Heart left ventricle (tissue), 16 donors: ENCODE measurements at regions not wholly inside any gene's neighbourhood (a gene's known extent, or its start where the extent isn't known, plus 50 kb on each side); places are given as distances from the start of the nearest gene placed in this dataset.

Source experiments
- ATAC-seq, 4 donors: fragments of 200-7000 bp; cut with Tn5 transposase; one replicate each; pipeline ENCODE4 v1.9.1; 2020 to 2022; ENCODE audit warnings: moderate library complexity in 4 of 4, mild to moderate bottlenecking in 3 of 4, moderate number of reproducible peaks in 1 of 4
- DNase-seq, 5 donors: peaks; one replicate each; pipeline ENCODE4 v3.0.0-alpha.2; 2020
- H3K27ac ChIP-seq, 12 donors: fragments of 200-600 bp; sonication (generic) in 4 of 12; one replicate each; pipeline versions ENCODE4 v1.5.0 to v1.8.0; 2016 to 2022; ENCODE audit warnings: mild to moderate bottlenecking in 2 of 12
- H3K27me3 ChIP-seq, 9 donors: fragments of 200-600 bp; sonication (generic) in 2 of 9; one replicate each; pipeline versions ENCODE4 v1.5.1 to v1.8.0; 2016 to 2022; ENCODE audit warnings: mild to moderate bottlenecking in 3 of 9
- H3K36me3 ChIP-seq, 9 donors: fragments of 200-600 bp; sonication (generic) in 2 of 9; one replicate each; pipeline versions ENCODE4 v1.5.0 to v1.8.0; 2018 to 2022; ENCODE audit warnings: mild to moderate bottlenecking in 2 of 9
- H3K4me1 ChIP-seq, 12 donors: fragments of 200-600 bp; sonication (generic) in 4 of 12; one replicate each; pipeline versions ENCODE4 v1.5.0 to v1.8.0; 2016 to 2022; ENCODE audit warnings: mild to moderate bottlenecking in 3 of 12
- H3K4me3 ChIP-seq, 12 donors: fragments of 200-600 bp; sonication (generic) in 4 of 12; one replicate each; pipeline versions ENCODE4 v1.5.0 to v1.8.0; 2017 to 2022; ENCODE audit warnings: mild to moderate bottlenecking in 9 of 12, moderate library complexity in 4 of 12
- H3K9me3 ChIP-seq, 12 donors: fragments of 200-600 bp; sonication (generic) in 4 of 12; one replicate each; pipeline versions ENCODE4 v1.5.0 to v1.8.0; 2016 to 2022; ENCODE audit warnings: mild to moderate bottlenecking in 1 of 12
- POLR2A ChIP-seq, 2 donors: fragments of 450-650 bp; IDR thresholded peaks; one replicate each; pipeline ENCODE4 v1.6.1; 2017; ENCODE audit warnings: antibody characterized with exemption in 2 of 2, mild to moderate bottlenecking in 2 of 2, moderate library complexity in 2 of 2
- WGBS, 4 donors: extraction: QIAGEN DNeasy Blood & Tissue Kit in 2 of 4; methylation state at CpG; one replicate each; pipeline versions ENCODE4 v1.1.5 to v1.1.7; 2013 to 2018; 5-methylcytosine and 5-hydroxymethylcytosine counted together
- intact Hi-C, 10 donors: fragments of 100-400 bp; cut with DNase I; formaldehyde crosslinking; loops; one replicate each; pipeline versions ENCODE4 v1.11.1 to v1.14.2; 2022
- TF ChIP-seq, protein P1 (sequence below), 12 donors: fragments of 200-600 bp; sonication (generic) in 4 of 12; IDR thresholded peaks; one replicate each; pipeline versions ENCODE4 v1.5.0 to v1.8.0; 2018 to 2022; ENCODE audit warnings: antibody characterized with exemption in 12 of 12, mild to moderate bottlenecking in 5 of 12
- donor health status: ischemic (EF 13 %, LVEDD 7.1; RV severe dilation, severe dysfunction).
- donor health status: healthy with polysubstance abuse.
- donor health status: DM: no; HTN: yes; CAD: no.
- donor health status: DM: no; HTN: no; CAD: no.
- donor health status: ischemic (EF 25% LVEDD 6.9; RV normal size, moderate dysfunction).
- donor health status: ischemic (EF 25% LVEDD 5.7; RV mildly dilated, moderate dysfunction).
- donor health status: healthy.
- donor health status: DM: yes; HTN: yes; CAD: no.
- donor health status: ischemic (EF 35%, LVEDD 5.7; RV mildly dilated, moderate dysfunction).
- donor health status: nonischemic (EF 11% LVEDD 7.7; RV severe dilation, severe dysfunction).
- donor health status: DM: yes; HTN: yes; CAD: no.
- donor health status: PGD.
- donor health status: ischemic (EF 29% LVEDD 5.4; RV normal size, mild dysfunction).
- donor health status: nonischemic (EF 23%, LVEDD 6.1; RV moderate dilation, normal function).

DNA sequence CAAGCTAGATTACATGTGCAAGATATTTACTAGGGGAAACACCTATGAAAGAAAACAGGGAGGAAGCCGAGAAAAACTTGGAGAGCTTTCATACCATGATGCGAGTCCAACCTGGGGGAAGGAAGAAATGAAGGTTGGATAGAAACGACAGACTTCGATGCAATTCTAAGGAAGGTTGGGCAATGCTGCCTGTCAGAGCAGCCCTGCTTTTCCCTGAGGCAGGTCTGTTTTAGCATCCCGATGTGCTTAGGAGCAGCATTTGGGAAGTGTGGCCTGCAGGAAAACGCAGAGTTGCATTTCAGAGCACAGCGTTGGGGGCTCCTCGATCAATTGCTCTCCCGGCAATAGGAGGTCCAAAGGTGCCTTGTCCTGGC, 91.9 kb upstream of the DTNBP1 start:
- Histone ChIP-seq H3K27me3 (no peaks in the 10 kb centered on the region), H3K27ac (no peak overlapping the region), H3K36me3 (no peaks in the 10 kb centered on the region), H3K9me3 (no peaks in the 10 kb centered on the region), H3K4me3 (no peak overlapping the region), H3K4me1 (no peaks in the 10 kb centered on the region)
- intact Hi-C loops: no loop called here
- TF ChIP-seq POLR2A (IDR thresholded peaks at IDR 0.05): no peak
- TF ChIP-seq, protein P1, sequence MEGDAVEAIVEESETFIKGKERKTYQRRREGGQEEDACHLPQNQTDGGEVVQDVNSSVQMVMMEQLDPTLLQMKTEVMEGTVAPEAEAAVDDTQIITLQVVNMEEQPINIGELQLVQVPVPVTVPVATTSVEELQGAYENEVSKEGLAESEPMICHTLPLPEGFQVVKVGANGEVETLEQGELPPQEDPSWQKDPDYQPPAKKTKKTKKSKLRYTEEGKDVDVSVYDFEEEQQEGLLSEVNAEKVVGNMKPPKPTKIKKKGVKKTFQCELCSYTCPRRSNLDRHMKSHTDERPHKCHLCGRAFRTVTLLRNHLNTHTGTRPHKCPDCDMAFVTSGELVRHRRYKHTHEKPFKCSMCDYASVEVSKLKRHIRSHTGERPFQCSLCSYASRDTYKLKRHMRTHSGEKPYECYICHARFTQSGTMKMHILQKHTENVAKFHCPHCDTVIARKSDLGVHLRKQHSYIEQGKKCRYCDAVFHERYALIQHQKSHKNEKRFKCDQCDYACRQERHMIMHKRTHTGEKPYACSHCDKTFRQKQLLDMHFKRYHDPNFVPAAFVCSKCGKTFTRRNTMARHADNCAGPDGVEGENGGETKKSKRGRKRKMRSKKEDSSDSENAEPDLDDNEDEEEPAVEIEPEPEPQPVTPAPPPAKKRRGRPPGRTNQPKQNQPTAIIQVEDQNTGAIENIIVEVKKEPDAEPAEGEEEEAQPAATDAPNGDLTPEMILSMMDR (IDR thresholded peaks at IDR 0.05): no peak
- no peak for DNase-seq
- WGBS, 4 donors: 91 to 95% (median 92%) methylated on average over 9 of the region's 9 CpGs
- ATAC-seq: no peak

DNA sequence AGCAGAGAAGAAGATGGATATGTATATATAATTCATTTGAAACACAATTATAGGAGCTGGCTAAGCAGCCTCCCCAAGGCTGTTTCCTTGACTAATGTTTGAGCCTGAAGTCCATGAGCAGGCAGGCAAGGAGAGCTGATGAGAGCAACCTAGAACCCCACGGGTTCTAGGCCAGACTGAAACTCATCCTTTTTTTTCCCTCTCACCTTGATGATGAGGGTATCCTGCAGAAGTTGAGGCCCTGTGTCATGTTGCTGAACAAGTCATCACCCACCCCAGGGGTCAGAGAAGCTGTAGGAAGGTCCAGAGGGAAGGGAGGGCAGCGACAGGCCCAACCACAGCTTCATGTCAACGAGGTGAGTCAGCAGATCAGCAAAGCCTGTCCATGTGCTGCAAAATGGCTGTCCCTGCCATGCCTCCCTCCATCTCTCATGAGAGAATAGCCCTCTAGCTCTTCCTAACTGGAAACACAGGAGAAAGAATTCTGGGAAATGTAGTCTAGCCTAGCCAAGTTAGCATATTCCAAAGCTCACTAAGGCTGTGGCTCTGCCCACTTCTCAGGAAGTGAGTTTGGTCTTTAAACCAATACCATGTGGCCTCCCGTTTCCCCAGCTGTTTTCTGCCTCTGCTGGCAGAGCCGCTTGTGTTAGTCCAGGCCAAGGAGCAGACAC, 91.3 kb upstream of the DTNBP1 start:
- Histone ChIP-seq H3K4me1 (no peaks in the 10 kb centered on the region), H3K4me3 (no peak overlapping the region), H3K9me3 (no peaks in the 10 kb centered on the region), H3K27ac (no peak overlapping the region), H3K27me3 (no peaks in the 10 kb centered on the region), H3K36me3 (no peaks in the 10 kb centered on the region)
- ATAC-seq: no peak
- DNase-seq: no peak
- TF ChIP-seq, protein P1 (IDR thresholded peaks at IDR 0.05): no peak
- TF ChIP-seq POLR2A (IDR thresholded peaks at IDR 0.05): no peak
- intact Hi-C loops: no loop called here
- 71 to 87% (median 76%) methylated on average over 5 of the region's 5 CpGs for WGBS, 4 donors

DNA sequence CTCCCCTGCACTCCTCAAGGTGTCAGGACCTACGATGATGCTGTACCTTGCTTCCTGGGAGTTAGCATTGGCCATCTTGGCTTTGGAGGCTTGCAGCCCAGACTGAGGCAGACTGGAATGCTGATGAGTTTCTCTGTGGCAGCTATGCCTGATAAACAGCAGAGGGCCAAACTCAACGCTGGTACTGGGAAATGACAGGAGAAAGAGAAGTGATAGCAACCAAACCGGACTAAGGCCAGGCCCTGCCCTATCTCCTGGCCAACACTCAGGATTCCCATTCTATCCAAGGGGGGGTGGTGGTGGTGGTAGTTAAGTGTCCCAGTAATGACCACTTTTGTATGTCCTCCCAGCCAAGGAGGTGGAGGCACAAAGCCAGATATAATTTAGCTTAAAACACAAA, 90.0 kb upstream of the DTNBP1 start:
- no peak overlapping the region for H3K4me3 ChIP-seq
- DNase-seq (no peak), ATAC-seq (peak in 3 of 4 donors; percentile 43 to 68 (median 57))
- H3K4me1 ChIP-seq: no peaks in the 10 kb centered on the region
- no peaks in the 10 kb centered on the region for H3K9me3 ChIP-seq
- whole genome bisulfite sequencing, 4 donors: 50 to 61% (median 54%) methylated on average over 3 of the region's 3 CpGs
- TF ChIP-seq, protein P1 (IDR thresholded peaks at IDR 0.05): peak in 4 of 12 donors; percentile 8 to 23 (median 17)
- no peak for TF ChIP-seq POLR2A (IDR thresholded peaks at IDR 0.05)
- no peak overlapping the region for H3K27ac ChIP-seq
- intact Hi-C loops: no loop called here
- no peaks in the 10 kb centered on the region for H3K27me3 ChIP-seq
- no peaks in the 10 kb centered on the region for H3K36me3 ChIP-seq

DNA sequence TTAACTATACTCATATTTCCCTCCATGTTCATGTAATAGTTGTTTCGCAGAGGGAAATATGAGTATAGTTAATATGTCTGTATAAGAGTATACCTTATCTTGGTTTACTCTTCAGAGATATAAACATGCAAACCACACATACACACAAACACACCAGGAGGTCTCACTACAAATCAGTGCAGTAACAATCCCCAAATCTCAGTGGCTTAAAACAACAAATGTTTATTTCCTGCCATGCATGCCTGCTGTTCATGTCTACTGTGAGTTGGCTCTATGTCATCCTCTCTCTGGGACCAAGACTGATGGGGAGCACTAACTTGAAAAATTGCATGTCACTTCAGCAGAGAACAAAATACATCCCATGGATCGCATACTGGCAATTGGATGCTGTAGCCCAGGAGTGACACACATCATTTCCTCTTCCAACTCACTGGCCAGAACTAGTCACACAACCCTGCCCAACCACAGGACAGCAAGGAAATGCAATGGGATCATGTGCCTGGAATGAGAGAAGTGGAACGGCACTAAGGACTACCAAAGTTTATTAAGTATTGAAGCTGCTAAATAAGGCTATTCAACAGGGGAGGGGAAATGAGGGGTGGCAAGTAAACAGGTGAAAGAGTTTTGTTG, 89.0 kb upstream of the DTNBP1 start:
- H3K27me3 ChIP-seq: no peaks in the 10 kb centered on the region
- no peak overlapping the region for H3K4me3 ChIP-seq
- ATAC-seq: no peak
- H3K27ac ChIP-seq: no peak overlapping the region
- DNase-seq: no peak
- intact Hi-C loops: no loop called here
- H3K36me3 ChIP-seq: no peaks in the 10 kb centered on the region
- 62 to 86% (median 85%) methylated on average over 3 of the region's 3 CpGs for WGBS, 4 donors
- TF ChIP-seq, protein P1 (IDR thresholded peaks at IDR 0.05): no peak
- TF ChIP-seq POLR2A (IDR thresholded peaks at IDR 0.05): no peak
- H3K4me1 ChIP-seq: no peaks in the 10 kb centered on the region
- no peaks in the 10 kb centered on the region for H3K9me3 ChIP-seq
